Bronchial epithelial cell (primary cell): ENCODE measurements at regions not wholly inside any gene's neighbourhood (a gene's known extent, or its start where the extent isn't known, plus 50 kb on each side); places are given as distances from the start of the nearest gene placed in this dataset.

ENCODE experiments used
- DNase-seq: peaks from one replicate; pipeline ENCODE4 v3.0.0-alpha.2; 2010; ENCODE audit warnings: low read depth
- FAIRE-seq: peaks from 2 replicates; lab custom pipeline; 2011; peaks lifted over from hg19 to GRCh38; lab: Jason Lieb, UNC
- H3K27me3 ChIP-seq: 2 replicates; pipeline ENCODE4 v1.5.1; 2011; ENCODE audit warnings: low read length; ENCODE audit not compliant: control insufficient read depth, insufficient read depth
- H3K36me3 ChIP-seq: 2 replicates; pipeline ENCODE4 v1.5.1; 2011; ENCODE audit warnings: low read length; ENCODE audit not compliant: control insufficient read depth, insufficient read depth
- H3K4me3 ChIP-seq: 2 replicates; pipeline ENCODE4 v1.5.1; 2011; ENCODE audit warnings: mild to moderate bottlenecking, low read depth, low read length, control low read depth
- TF ChIP-seq, protein P1 (sequence below): IDR thresholded peaks from 2 replicates; pipeline ENCODE4 v1.5.1; 2011; ENCODE audit warnings: mild to moderate bottlenecking, moderate library complexity, low read length, control low read depth, inconsistent platforms; ENCODE audit not compliant: insufficient read depth, severe bottlenecking

DNA sequence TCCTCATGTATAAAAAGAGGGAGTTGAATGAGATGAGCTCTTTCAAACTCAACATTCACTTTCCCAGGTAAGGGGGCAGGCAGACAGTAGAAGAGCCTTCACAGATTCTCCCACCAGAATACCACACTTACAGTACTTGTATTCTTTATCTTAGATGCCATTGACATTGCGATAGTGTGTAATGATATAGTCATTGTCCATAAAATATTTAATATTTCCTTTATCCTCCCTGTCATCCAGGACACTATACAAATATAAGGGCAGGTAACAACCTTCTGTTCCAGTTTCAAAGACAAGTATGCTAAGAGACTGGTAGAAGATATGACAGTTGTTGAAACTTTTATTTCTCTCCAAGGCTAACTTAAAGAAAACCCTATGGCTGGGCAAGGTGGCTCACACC lies 56.5 kb upstream of the MTF2 start:
- Histone ChIP-seq H3K4me3 (no peak overlapping the region), H3K36me3 (no peaks in the 10 kb centered on the region), H3K27me3 (no peaks in the 10 kb centered on the region)
- FAIRE-seq (no peak), DNase-seq (no peak)
- TF ChIP-seq, protein P1, sequence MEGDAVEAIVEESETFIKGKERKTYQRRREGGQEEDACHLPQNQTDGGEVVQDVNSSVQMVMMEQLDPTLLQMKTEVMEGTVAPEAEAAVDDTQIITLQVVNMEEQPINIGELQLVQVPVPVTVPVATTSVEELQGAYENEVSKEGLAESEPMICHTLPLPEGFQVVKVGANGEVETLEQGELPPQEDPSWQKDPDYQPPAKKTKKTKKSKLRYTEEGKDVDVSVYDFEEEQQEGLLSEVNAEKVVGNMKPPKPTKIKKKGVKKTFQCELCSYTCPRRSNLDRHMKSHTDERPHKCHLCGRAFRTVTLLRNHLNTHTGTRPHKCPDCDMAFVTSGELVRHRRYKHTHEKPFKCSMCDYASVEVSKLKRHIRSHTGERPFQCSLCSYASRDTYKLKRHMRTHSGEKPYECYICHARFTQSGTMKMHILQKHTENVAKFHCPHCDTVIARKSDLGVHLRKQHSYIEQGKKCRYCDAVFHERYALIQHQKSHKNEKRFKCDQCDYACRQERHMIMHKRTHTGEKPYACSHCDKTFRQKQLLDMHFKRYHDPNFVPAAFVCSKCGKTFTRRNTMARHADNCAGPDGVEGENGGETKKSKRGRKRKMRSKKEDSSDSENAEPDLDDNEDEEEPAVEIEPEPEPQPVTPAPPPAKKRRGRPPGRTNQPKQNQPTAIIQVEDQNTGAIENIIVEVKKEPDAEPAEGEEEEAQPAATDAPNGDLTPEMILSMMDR, result no peak

DNA sequence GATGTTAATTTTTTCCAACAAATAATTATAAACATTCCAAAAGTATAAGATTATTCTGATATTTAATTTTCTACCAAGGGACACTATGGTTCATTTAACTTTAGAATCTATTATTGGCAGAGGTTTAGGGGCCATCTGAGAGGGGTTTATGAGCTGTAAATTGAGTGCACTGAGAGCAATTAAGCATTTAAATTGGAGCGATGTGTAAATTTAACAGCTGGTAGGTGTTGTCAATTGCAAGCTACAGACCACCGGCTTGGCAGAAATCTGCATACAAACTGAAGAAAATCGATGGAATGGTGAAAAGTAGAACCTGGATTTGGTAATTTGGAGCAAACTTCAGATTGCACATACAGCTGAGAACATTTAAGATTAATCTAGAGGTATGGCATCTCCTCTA lies 55.8 kb upstream of the MTF2 start:
- TF ChIP-seq, protein P1, result no peak
- DNase-seq (no peak), FAIRE-seq (no peak)
- Histone ChIP-seq H3K4me3 (no peak overlapping the region), H3K27me3 (no peaks in the 10 kb centered on the region), H3K36me3 (no peaks in the 10 kb centered on the region)

DNA sequence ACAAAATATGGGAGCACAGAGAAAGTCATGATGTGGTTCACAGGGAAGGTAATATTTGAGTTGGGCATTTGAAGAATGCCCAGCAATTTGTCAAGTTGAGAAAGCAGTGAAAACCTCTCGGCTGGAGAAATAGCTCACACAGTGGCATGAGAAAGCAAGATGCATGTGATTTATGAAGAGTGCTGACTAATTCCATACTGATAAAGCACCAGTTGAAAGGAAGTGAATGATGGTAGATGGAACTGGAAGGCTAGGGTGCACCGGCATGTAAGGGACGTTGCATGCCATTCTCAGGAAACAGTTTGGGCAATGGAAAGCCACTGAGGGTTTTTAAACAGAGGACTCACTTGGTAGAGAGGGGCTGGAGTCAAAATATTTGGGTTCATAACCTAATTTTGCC lies 53.5 kb upstream of the MTF2 start:
- no peaks in the 10 kb centered on the region for H3K27me3 ChIP-seq
- DNase-seq, result no peak
- H3K36me3 ChIP-seq, result no peaks in the 10 kb centered on the region
- FAIRE-seq, result peak; percentile 7
- TF ChIP-seq, protein P1, result no peak
- no peak overlapping the region for H3K4me3 ChIP-seq

DNA sequence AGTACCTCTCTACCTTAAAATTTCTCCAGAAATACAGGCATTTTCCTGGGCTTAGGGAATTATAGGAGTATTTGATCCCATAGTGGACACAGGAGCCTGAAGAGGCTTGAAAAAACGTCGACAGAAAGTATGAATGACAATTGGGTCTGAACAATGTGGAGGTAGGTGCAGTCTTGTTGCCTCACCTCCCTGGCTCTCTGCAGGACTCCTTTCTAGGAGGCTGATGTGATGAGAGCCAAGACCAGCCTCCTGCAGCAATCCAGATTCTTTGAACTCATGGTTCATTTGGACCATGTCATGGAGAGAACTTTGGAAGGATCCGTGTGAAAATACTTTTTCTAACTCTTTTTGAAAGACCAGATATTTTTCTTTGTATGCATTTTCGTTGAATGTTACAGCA lies 50.5 kb upstream of the MTF2 start:
- no peak for FAIRE-seq
- no peaks in the 10 kb centered on the region for H3K27me3 ChIP-seq
- DNase-seq, result no peak
- no peak overlapping the region for H3K4me3 ChIP-seq
- H3K36me3 ChIP-seq, result no peaks in the 10 kb centered on the region
- TF ChIP-seq, protein P1, result no peak
